Psoas muscle (tissue), 7 donors: ENCODE measurements at regions not wholly inside any gene's neighbourhood (a gene's known extent, or its start where the extent isn't known, plus 50 kb on each side); places are given as distances from the start of the nearest gene placed in this dataset.

Source experiments
- ATAC-seq, 4 donors: fragments of 200-7000 bp; cut with Tn5 transposase; one replicate each; pipeline ENCODE4 v1.9.1; 2020; ENCODE audit warnings: moderate library complexity in 3 of 4, mild to moderate bottlenecking in 2 of 4
- DNase-seq, 2 donors: peaks; one replicate each; pipeline ENCODE4 v3.0.0-alpha.2; 2020
- H3K27ac ChIP-seq: fragments of 200-600 bp; one replicate; pipeline ENCODE4 v1.8.0; 2022
- H3K27me3 ChIP-seq, 3 donors: fragments of 200-600 bp in 1 of 3; one replicate each; pipeline versions ENCODE4 v1.6.1 to v1.8.0; 2013 to 2022; ENCODE audit warnings: low read length in 2 of 3, mild to moderate bottlenecking in 2 of 3, moderate library complexity in 1 of 3; ENCODE audit not compliant: insufficient read depth in 3 of 3
- H3K36me3 ChIP-seq, 2 donors: fragments of 200-600 bp in 1 of 2; one replicate each; pipeline versions ENCODE4 v1.6.1 to v1.8.0; 2013 to 2022; ENCODE audit warnings: low read depth in 1 of 2, mild to moderate bottlenecking in 1 of 2, moderate library complexity in 1 of 2; ENCODE audit not compliant: insufficient read depth in 1 of 2
- H3K4me1 ChIP-seq: fragments of 200-600 bp; one replicate; pipeline ENCODE4 v1.8.0; 2022
- H3K4me3 ChIP-seq: fragments of 200-600 bp; one replicate; pipeline ENCODE4 v1.8.0; 2022; ENCODE audit warnings: mild to moderate bottlenecking
- H3K9me3 ChIP-seq: fragments of 200-600 bp; one replicate; pipeline ENCODE4 v1.8.0; 2022
- CTCF ChIP-seq: fragments of 200-600 bp; IDR thresholded peaks from one replicate; pipeline ENCODE4 v1.8.0; 2022; ENCODE audit warnings: antibody characterized with exemption
- WGBS, 3 donors: extraction: QIAGEN DNeasy Blood & Tissue Kit; methylation state at CpG; one replicate each; pipeline versions ENCODE4 v1.1.6 to v1.1.7; 2013; 5-methylcytosine and 5-hydroxymethylcytosine counted together
- intact Hi-C, 2 donors: fragments of 100-400 bp; cut with DNase I; formaldehyde crosslinking; loops; one replicate each; pipeline versions ENCODE4 v1.11.0 to v1.14.2; 2022
- donor health status: healthy with polysubstance abuse.
- donor health status: DM: no; HTN: no; CAD: no; lungs with moderate emphysema.
- donor health status: Bipolar disorder and iron deficiency.
- donor health status: healthy.
- donor health status: DM: yes; HTN: yes; CAD: no.
- donor health status: DM: no; HTN: no; CAD: no.
- donor health status: DM: yes; HTN: yes; CAD: no.

GRCh38 chr6:167580619-167580911 is 246.1 kb upstream of the AFDN start:
- H3K27me3 ChIP-seq, result no peaks in the 10 kb centered on the region
- DNase-seq (no peak), ATAC-seq (no peak)
- H3K4me1 ChIP-seq, result no peaks in the 10 kb centered on the region
- intact Hi-C loops, result no loop called here
- H3K27ac ChIP-seq, result no peak overlapping the region
- H3K9me3 ChIP-seq, result peaks cover 11% of the 10 kb centered on the region
- no peak overlapping the region for H3K4me3 ChIP-seq
- no peaks in the 10 kb centered on the region for H3K36me3 ChIP-seq
- TF ChIP-seq CTCF, result no peak
- 61 to 93% (median 75%) methylated on average over 4 of the region's 4 CpGs for WGBS, 3 donors

DNA sequence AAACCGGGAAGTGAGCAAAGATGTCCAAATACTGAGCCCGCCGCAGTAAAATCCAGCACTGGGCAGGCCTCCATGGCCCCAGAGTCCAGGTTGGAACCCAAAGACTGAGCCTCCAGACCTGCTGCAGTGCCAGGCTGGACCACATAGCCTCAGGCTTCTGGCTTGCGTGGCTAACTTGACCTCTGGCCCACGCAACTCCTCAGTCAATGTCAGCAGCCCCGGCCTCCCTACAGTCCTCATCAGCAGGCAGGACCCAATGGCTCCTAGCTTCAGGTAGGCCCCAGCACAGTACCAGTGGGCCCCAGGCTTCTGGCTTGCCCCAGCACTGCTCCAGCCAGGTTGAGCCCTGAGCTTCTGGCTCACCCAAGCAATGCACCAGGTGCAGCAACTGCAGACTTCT is 245.1 kb upstream of the AFDN start:
- Histone ChIP-seq H3K27me3 (no peaks in the 10 kb centered on the region), H3K9me3 (peaks cover 14% of the 10 kb centered on the region), H3K36me3 (no peaks in the 10 kb centered on the region), H3K27ac (no peak overlapping the region), H3K4me3 (no peak overlapping the region), H3K4me1 (no peaks in the 10 kb centered on the region)
- WGBS, 3 donors, result 91 to 98% (median 93%) methylated on average over 6 of the region's 6 CpGs
- ATAC-seq (no peak), DNase-seq (no peak)
- no peak for TF ChIP-seq CTCF
- intact Hi-C loops, result no loop called here

- no peaks in the 10 kb centered on the region for H3K36me3 ChIP-seq
- ATAC-seq, result no peak
- 93 to 95% (median 93%) methylated on average over 2 of the region's 2 CpGs for WGBS, 3 donors
- no peaks in the 10 kb centered on the region for H3K27me3 ChIP-seq
- H3K4me1 ChIP-seq, result no peaks in the 10 kb centered on the region
- DNase-seq, result no peak
- H3K4me3 ChIP-seq, result no peak overlapping the region
- intact Hi-C loops, result no loop called here
- H3K27ac ChIP-seq, result no peak overlapping the region
- no peak for TF ChIP-seq CTCF
- peaks cover 15% of the 10 kb centered on the region for H3K9me3 ChIP-seq
Measured at GRCh38 chr6:167583412-167583811, 243.3 kb upstream of the AFDN start.

GRCh38 chr6:167588181-167588919 is 238.4 kb upstream of the AFDN start:
- no peak overlapping the region for H3K27ac ChIP-seq
- intact Hi-C loops, result no loop called here
- no peaks in the 10 kb centered on the region for H3K27me3 ChIP-seq
- H3K4me1 ChIP-seq, result no peaks in the 10 kb centered on the region
- peaks cover 8% of the 10 kb centered on the region for H3K9me3 ChIP-seq
- H3K36me3 ChIP-seq, result no peaks in the 10 kb centered on the region
- peak in 2 of 4 donors; percentile 46 to 58 for ATAC-seq
- H3K4me3 ChIP-seq, result no peak overlapping the region
- 52 to 65% (median 58%) methylated on average over 20 of the region's 20 CpGs for WGBS, 3 donors
- no peak for DNase-seq
- TF ChIP-seq CTCF, result no peak
